ENCODE measurements at regions not wholly inside any gene's neighbourhood (a gene's known extent, or its start where the extent isn't known, plus 50 kb on each side); places are given as distances from the start of the nearest gene placed in this dataset.
"Not testable (repeated sequence)": the region's sequence is repeated elsewhere in the genome, so short reads cannot be mapped to it uniquely, and the experiment has no call there.

DNA sequence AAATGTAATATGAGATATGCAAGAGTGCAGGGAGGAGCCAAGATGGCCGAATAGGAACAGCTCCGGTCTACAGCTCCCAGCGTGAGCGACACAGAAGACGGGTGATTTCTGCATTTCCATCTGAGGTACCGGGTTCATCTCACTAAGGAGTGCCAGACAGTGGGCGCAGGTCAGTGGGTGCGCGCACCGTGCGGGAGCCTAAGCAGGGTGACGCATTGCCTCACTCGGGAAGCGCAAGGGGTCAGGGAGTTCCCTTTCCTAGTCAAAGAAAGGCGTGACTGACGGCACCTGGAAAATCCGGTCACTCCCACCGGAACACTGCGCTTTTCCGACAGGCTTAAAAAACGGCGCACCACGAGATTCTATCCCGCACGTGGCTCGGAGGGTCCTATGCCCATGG, 359.2 kb upstream of the TYRP1 start:
- TF ChIP-seq POLR2AphosphoS5 (IDR thresholded peaks at IDR 0.05), result not testable (repeated sequence)
- TF ChIP-seq, protein P1, sequence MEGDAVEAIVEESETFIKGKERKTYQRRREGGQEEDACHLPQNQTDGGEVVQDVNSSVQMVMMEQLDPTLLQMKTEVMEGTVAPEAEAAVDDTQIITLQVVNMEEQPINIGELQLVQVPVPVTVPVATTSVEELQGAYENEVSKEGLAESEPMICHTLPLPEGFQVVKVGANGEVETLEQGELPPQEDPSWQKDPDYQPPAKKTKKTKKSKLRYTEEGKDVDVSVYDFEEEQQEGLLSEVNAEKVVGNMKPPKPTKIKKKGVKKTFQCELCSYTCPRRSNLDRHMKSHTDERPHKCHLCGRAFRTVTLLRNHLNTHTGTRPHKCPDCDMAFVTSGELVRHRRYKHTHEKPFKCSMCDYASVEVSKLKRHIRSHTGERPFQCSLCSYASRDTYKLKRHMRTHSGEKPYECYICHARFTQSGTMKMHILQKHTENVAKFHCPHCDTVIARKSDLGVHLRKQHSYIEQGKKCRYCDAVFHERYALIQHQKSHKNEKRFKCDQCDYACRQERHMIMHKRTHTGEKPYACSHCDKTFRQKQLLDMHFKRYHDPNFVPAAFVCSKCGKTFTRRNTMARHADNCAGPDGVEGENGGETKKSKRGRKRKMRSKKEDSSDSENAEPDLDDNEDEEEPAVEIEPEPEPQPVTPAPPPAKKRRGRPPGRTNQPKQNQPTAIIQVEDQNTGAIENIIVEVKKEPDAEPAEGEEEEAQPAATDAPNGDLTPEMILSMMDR (IDR thresholded peaks at IDR 0.05), result not testable (repeated sequence)

Measured in suprapubic skin (tissue), 3 donors.